ENCODE measurements at regions not wholly inside any gene's neighbourhood (a gene's known extent, or its start where the extent isn't known, plus 50 kb on each side); places are given as distances from the start of the nearest gene placed in this dataset.

DNA sequence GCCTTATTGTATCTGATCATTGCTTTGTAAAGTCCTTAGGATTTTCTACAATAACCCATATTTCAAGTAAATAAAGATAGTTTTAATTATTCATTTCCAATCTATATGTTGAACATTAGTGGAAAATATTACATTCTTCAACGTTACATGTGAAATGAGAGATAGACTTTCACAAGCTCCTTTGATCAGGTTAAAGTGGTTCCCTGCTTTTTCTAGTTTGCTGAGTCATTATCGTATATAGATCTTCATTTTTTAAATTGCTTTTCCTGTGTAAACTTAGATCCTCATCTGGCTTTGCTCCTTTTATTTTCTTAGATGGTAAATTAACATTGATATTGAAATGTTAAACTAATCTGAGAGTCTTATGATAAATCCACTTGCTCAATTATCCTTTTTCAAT, 599.0 kb downstream of the TRAM1L1 start:
- TF ChIP-seq, protein P1, sequence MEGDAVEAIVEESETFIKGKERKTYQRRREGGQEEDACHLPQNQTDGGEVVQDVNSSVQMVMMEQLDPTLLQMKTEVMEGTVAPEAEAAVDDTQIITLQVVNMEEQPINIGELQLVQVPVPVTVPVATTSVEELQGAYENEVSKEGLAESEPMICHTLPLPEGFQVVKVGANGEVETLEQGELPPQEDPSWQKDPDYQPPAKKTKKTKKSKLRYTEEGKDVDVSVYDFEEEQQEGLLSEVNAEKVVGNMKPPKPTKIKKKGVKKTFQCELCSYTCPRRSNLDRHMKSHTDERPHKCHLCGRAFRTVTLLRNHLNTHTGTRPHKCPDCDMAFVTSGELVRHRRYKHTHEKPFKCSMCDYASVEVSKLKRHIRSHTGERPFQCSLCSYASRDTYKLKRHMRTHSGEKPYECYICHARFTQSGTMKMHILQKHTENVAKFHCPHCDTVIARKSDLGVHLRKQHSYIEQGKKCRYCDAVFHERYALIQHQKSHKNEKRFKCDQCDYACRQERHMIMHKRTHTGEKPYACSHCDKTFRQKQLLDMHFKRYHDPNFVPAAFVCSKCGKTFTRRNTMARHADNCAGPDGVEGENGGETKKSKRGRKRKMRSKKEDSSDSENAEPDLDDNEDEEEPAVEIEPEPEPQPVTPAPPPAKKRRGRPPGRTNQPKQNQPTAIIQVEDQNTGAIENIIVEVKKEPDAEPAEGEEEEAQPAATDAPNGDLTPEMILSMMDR (conservative IDR thresholded peaks at IDR 0.05): no peak
- TF ChIP-seq ZFX (IDR thresholded peaks at IDR 0.05): no peak

Measured in C4-2B (cell line).